ENCODE measurements at regions not wholly inside any gene's neighbourhood (a gene's known extent, or its start where the extent isn't known, plus 50 kb on each side); places are given as distances from the start of the nearest gene placed in this dataset.

DNA sequence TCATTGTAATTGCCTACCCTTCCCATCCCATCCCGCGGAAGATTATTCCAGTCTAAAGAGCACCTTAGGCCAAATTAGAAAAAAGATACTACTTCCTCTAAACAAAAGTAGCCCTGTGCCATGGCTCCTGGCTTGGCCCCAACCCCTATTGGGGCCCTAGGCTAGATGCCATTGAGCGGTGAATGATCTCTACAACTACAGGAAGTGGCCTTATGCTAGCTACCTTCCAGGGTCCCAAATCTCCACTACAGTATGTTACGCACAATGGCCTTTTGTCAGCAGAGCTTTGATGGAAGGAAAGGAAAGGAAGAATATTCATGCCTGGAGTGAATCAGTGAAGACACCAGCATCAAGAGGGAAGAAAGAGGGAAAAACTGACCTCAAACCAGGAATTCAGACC, 73.3 kb upstream of the OSMR start (continued):
- TF ChIP-seq, protein P1, sequence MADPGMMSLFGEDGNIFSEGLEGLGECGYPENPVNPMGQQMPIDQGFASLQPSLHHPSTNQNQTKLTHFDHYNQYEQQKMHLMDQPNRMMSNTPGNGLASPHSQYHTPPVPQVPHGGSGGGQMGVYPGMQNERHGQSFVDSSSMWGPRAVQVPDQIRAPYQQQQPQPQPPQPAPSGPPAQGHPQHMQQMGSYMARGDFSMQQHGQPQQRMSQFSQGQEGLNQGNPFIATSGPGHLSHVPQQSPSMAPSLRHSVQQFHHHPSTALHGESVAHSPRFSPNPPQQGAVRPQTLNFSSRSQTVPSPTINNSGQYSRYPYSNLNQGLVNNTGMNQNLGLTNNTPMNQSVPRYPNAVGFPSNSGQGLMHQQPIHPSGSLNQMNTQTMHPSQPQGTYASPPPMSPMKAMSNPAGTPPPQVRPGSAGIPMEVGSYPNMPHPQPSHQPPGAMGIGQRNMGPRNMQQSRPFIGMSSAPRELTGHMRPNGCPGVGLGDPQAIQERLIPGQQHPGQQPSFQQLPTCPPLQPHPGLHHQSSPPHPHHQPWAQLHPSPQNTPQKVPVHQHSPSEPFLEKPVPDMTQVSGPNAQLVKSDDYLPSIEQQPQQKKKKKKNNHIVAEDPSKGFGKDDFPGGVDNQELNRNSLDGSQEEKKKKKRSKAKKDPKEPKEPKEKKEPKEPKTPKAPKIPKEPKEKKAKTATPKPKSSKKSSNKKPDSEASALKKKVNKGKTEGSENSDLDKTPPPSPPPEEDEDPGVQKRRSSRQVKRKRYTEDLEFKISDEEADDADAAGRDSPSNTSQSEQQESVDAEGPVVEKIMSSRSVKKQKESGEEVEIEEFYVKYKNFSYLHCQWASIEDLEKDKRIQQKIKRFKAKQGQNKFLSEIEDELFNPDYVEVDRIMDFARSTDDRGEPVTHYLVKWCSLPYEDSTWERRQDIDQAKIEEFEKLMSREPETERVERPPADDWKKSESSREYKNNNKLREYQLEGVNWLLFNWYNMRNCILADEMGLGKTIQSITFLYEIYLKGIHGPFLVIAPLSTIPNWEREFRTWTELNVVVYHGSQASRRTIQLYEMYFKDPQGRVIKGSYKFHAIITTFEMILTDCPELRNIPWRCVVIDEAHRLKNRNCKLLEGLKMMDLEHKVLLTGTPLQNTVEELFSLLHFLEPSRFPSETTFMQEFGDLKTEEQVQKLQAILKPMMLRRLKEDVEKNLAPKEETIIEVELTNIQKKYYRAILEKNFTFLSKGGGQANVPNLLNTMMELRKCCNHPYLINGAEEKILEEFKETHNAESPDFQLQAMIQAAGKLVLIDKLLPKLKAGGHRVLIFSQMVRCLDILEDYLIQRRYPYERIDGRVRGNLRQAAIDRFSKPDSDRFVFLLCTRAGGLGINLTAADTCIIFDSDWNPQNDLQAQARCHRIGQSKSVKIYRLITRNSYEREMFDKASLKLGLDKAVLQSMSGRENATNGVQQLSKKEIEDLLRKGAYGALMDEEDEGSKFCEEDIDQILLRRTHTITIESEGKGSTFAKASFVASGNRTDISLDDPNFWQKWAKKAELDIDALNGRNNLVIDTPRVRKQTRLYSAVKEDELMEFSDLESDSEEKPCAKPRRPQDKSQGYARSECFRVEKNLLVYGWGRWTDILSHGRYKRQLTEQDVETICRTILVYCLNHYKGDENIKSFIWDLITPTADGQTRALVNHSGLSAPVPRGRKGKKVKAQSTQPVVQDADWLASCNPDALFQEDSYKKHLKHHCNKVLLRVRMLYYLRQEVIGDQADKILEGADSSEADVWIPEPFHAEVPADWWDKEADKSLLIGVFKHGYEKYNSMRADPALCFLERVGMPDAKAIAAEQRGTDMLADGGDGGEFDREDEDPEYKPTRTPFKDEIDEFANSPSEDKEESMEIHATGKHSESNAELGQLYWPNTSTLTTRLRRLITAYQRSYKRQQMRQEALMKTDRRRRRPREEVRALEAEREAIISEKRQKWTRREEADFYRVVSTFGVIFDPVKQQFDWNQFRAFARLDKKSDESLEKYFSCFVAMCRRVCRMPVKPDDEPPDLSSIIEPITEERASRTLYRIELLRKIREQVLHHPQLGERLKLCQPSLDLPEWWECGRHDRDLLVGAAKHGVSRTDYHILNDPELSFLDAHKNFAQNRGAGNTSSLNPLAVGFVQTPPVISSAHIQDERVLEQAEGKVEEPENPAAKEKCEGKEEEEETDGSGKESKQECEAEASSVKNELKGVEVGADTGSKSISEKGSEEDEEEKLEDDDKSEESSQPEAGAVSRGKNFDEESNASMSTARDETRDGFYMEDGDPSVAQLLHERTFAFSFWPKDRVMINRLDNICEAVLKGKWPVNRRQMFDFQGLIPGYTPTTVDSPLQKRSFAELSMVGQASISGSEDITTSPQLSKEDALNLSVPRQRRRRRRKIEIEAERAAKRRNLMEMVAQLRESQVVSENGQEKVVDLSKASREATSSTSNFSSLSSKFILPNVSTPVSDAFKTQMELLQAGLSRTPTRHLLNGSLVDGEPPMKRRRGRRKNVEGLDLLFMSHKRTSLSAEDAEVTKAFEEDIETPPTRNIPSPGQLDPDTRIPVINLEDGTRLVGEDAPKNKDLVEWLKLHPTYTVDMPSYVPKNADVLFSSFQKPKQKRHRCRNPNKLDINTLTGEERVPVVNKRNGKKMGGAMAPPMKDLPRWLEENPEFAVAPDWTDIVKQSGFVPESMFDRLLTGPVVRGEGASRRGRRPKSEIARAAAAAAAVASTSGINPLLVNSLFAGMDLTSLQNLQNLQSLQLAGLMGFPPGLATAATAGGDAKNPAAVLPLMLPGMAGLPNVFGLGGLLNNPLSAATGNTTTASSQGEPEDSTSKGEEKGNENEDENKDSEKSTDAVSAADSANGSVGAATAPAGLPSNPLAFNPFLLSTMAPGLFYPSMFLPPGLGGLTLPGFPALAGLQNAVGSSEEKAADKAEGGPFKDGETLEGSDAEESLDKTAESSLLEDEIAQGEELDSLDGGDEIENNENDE (IDR thresholded peaks at IDR 0.05; ENCODE audit: insufficient replicate concordance, low read length) = no peak
- TF ChIP-seq CEBPB (IDR thresholded peaks at IDR 0.05; ENCODE audit: low read depth, low read length) (no peak), SP4 (IDR thresholded peaks at IDR 0.05; ENCODE audit: low read length) (no peak), CBX5 (IDR thresholded peaks at IDR 0.05; ENCODE audit: low read depth, low read length) (no peak), MAFK (IDR thresholded peaks at IDR 0.05; ENCODE audit: low read depth, low read length) (no peak), RAD21 (IDR thresholded peaks at IDR 0.05 in 1 of 2, conservative IDR thresholded peaks at IDR 0.05 in 1 of 2; ENCODE audit: low read depth in 2 of 2, low read length in 2 of 2) (no peak), CHD2 (IDR thresholded peaks at IDR 0.05; ENCODE audit: low read length) (no peak), CTBP2 (IDR thresholded peaks at IDR 0.05; ENCODE audit: borderline replicate concordance, insufficient read depth, insufficient read length, low read length) (no peak), TAF1 (IDR thresholded peaks at IDR 0.05; ENCODE audit: low read depth, low read length) (no peak), BCL11A (IDR thresholded peaks at IDR 0.05; ENCODE audit: low read depth in 2 of 2, low read length in 2 of 2) (no peak)
- TF ChIP-seq, protein P2, sequence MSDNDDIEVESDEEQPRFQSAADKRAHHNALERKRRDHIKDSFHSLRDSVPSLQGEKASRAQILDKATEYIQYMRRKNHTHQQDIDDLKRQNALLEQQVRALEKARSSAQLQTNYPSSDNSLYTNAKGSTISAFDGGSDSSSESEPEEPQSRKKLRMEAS (IDR thresholded peaks at IDR 0.05) = no peak
- TF ChIP-seq, protein P3, sequence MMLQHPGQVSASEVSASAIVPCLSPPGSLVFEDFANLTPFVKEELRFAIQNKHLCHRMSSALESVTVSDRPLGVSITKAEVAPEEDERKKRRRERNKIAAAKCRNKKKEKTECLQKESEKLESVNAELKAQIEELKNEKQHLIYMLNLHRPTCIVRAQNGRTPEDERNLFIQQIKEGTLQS (IDR thresholded peaks at IDR 0.05; ENCODE audit: insufficient read depth, low read depth, low read length) = no peak

Data from H1 (cell line).